T-helper 1 cell treated with Interleukin-12 subunit alpha and Interleukin-12 subunit beta and Interleukin-4 antibody, amounts not matched to agents 30 ng/mL and 1 ng/mL, for 36 hours (primary cell): ENCODE measurements at regions not wholly inside any gene's neighbourhood (a gene's known extent, or its start where the extent isn't known, plus 50 kb on each side); places are given as distances from the start of the nearest gene placed in this dataset.
"Not testable (repeated sequence)": the region's sequence is repeated elsewhere in the genome, so short reads cannot be mapped to it uniquely, and the experiment has no call there.

Experiments
- intact Hi-C: fragments of 100-400 bp; cut with micrococcal nuclease; formaldehyde crosslinking; loops from one replicate; pipeline ENCODE4 v1.15.1; 2024

DNA sequence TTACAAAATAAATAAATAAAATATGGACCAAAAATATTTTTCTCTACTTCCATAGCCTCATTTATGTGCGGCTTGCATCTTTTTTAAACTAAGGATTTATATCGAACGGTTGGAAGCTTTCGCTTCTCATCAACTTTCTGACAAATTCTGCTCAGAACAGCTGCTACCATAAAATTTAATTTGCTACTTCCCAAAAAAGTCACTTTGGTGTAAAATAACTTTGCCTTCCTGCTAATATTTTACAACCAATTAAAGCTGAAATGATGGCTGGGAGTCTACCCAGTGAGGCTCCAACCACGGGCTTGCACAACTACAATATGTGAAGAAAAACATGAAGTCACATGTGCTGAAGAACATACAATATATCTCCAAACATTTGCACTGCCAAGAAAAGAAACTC lies 253.1 kb upstream of the NEBL start:
- intact Hi-C loops = no loop called here

- intact Hi-C loops = no loop called here
These were observed 249.3 kb upstream of the NEBL start for GRCh38 chr10:21146436-21146789.

- intact Hi-C loops = no loop called here
These were observed 248.8 kb upstream of the NEBL start for GRCh38 chr10:21145751-21146435.

- intact Hi-C loops = no loop called here
These were observed 246.9 kb upstream of the NEBL start for GRCh38 chr10:21144047-21144446.

GRCh38 chr10:21141946-21142492 lies 244.9 kb upstream of the NEBL start:
- intact Hi-C loops = no loop called here

- intact Hi-C loops = no loop called here
These were observed 241.7 kb upstream of the NEBL start for GRCh38 chr10:21138769-21139340.

DNA sequence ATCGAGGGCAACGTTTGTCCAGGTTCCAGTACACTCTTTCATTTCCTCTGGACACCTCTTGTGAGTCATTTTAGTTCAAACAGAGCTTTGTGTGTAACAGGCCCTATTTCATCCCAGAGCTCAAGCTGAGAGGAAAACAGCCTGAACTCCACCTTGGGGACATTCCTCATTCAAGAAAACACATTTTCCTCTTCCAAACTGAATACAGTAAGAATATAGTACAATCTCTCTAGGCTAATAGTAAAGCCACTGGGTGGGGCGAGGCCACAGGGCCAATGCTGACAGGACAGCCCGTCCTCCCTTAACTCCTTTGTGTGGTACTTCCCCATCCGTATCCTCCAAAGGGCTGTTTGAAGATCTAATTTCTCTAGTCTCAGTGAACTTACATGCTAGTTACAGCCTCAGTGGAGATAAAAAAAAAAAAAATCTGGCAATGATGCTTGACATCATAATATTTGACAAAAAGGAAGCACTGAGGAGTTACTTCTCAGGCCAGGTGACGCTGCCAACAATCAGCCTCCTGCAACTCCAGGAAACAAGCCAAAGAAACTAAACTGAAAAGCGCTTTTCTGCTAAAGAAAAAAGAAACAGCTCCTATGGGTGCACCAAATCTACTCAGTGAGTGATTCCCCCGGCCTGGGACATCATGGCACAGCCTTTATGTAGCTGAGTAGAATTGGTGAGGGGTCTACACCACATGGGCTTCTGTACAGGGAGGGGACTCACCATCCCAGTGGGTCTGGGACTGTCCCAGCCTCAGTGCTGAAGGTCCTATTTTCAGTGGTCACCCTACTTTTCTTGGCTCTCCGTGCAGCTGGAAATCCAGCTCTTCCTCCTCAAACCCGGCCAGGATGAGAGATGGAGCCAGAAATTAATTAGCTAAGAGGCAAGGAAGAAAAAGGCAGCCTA lies 238.2 kb upstream of the NEBL start:
- intact Hi-C loops = no loop called here

- intact Hi-C loops = no loop called here
These were observed 237.5 kb upstream of the NEBL start for GRCh38 chr10:21134645-21135022.

GRCh38 chr10:21130683-21131442 lies 233.8 kb upstream of the NEBL start:
- intact Hi-C loops = no loop called here

- intact Hi-C loops = no loop called here
These were observed 233.0 kb upstream of the NEBL start for GRCh38 chr10:21130108-21130507.

DNA sequence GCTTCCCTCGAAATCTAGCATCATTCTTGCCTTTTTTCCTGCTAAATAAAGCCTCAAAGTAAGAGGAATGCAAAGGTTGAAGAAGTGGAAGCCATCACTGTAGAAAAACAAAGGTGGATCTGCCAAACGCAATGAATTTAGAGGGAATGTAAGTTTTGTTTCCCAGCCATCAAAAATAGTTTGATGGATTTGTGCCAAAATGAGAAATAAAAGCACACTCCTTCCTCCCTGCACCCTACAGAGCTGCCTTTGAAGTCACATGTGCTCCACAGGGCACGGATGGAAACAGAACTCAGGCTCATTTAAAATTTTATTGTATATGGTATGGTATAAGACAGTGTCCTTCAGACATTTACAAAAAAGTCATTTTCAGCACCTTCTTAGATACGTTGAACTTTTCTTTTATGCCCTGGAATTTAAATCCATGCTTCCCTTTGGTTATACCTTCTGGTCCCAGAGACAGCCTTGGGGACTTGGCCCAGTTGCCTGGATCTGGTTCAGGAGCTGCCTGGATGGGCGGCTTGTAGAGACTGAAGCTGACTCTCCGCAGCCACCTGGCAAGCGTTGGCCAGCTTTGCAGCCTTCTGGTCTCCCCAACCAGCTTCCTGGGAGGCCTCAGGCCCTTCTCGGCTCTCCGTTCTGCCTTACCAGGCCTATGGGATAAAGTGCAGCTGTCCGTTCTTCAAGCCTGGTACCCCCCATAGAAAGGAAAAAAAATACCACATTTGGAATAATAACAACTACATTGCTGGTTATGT lies 228.5 kb upstream of the NEBL start:
- intact Hi-C loops = no loop called here

DNA sequence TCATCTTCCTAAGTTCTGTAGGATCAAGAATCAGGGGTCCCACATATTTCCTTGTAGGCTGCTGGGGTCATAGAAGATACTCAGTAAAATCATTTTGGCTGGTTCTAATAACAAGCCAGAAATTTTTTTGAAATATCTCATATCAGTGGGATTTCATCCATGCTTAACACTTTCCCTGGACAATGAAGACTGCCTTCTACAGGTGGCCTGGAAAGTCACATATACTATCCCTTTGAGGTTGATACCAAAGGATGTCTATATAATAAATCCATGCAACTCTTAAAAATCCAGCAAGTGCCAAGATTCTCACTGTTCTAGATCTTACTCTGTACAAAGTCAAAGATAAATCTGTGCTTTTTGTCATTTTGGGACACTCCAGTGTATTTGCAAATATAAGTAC lies 225.8 kb upstream of the NEBL start:
- intact Hi-C loops = no loop called here

DNA sequence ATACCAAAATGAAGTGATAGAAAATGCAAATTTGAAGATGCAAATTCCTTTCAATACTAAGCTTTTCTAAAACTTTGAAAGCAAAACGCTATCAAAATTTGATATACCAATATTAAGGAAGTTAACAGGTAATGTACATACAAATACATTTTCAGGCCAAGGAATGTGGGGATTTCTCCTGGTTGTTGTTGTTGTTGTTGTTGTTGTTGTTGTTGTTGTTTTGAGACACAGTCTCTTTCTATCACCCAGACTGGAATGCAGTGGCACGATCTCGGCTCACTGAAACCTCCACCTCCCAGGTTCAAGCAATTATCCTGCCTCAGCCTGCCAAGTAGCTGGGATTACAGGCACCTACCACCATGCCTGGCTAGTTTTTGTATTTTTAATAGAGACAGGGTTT lies 224.7 kb upstream of the NEBL start:
- intact Hi-C loops = not testable (repeated sequence)

- intact Hi-C loops = no loop called here
These were observed 217.6 kb upstream of the NEBL start for GRCh38 chr10:21114683-21115082.

GRCh38 chr10:21110358-21110757 lies 213.2 kb upstream of the NEBL start:
- intact Hi-C loops = no loop called here

- intact Hi-C loops = not testable (repeated sequence)
These were observed 209.8 kb upstream of the NEBL start for GRCh38 chr10:21106931-21107330.

- intact Hi-C loops = not testable (repeated sequence)
These were observed 208.2 kb upstream of the NEBL start for GRCh38 chr10:21105331-21105730.

GRCh38 chr10:21100871-21101514 lies 203.9 kb upstream of the NEBL start:
- intact Hi-C loops = no loop called here

- intact Hi-C loops = no loop called here
These were observed 203.1 kb upstream of the NEBL start for GRCh38 chr10:21100190-21100589.
